B cell (primary cell): ENCODE measurements at regions not wholly inside any gene's neighbourhood (a gene's known extent, or its start where the extent isn't known, plus 50 kb on each side); places are given as distances from the start of the nearest gene placed in this dataset.

Source experiments
- ATAC-seq: fragments of 200-7000 bp; cut with Tn5 transposase; one replicate; pipeline ENCODE4 v1.10.0; 2021; ENCODE audit warnings: low read depth, mild to moderate bottlenecking, moderate number of reproducible peaks, moderate library complexity
- CTCF ChIA-PET: fragments of 350-600 bp; sonication (Branson Sonifier 250); formaldehyde crosslinking; loops from one replicate; lab custom pipeline; 2021; ENCODE audit warnings: antibody characterized with exemption, inconsistent platforms; lab: Charles Lee
- POLR2A ChIA-PET: fragments of 350-600 bp; sonication (Branson Sonifier 250); formaldehyde crosslinking; loops from one replicate; lab custom pipeline; 2021; ENCODE audit warnings: antibody characterized with exemption; lab: Charles Lee
- DNase-seq: peaks from one replicate; pipeline ENCODE4 v3.0.0; 2013
- H2AFZ ChIP-seq: 2 replicates; pipeline ENCODE4 v1.6.1; 2012; ENCODE audit warnings: mild to moderate bottlenecking, low read depth, low read length; ENCODE audit not compliant: insufficient read depth, poor library complexity, severe bottlenecking
- H3K27ac ChIP-seq, 2 donors: 1 replicate in 1 of 2; 2 replicates in 1 of 2; pipeline ENCODE4 v1.5.1; 2012 to 2013; ENCODE audit warnings: low read length in 2 of 2, mild to moderate bottlenecking in 2 of 2, moderate library complexity in 1 of 2
- H3K27me3 ChIP-seq, 4 experiments: fragments of 200-600 bp in 1 of 4; sonication (generic) in 1 of 4; replicated peaks in 1 of 4; 1 replicate in 2 of 4; 2 replicates in 2 of 4; pipeline versions ENCODE4 v1.6.1 to v1.7.0; 2013 to 2016; ENCODE audit warnings: low read length in 3 of 4, mild to moderate bottlenecking in 2 of 4, mixed read lengths in 1 of 4, moderate library complexity in 1 of 4; ENCODE audit not compliant: insufficient read depth in 4 of 4, control insufficient read depth in 3 of 4; ENCODE audit errors: control extremely low read depth in 1 of 4
- H3K36me3 ChIP-seq, 2 experiments: replicated peaks in 1 of 2; 1 replicate in 1 of 2; 2 replicates in 1 of 2; pipeline versions ENCODE4 v1.6.1 to v1.7.1; 2013; ENCODE audit warnings: low read length in 1 of 2; ENCODE audit not compliant: insufficient read depth in 2 of 2, control insufficient read depth in 1 of 2; ENCODE audit errors: control extremely low read depth in 1 of 2, extremely low read depth in 1 of 2
- H3K4me1 ChIP-seq, 2 donors: fragments of 200-600 bp in 1 of 2; sonication (generic) in 1 of 2; 1 replicate in 1 of 2; 2 replicates in 1 of 2; pipeline versions ENCODE4 v1.5.1 to v1.6.1; 2013 to 2017; ENCODE audit warnings: low read length in 2 of 2; ENCODE audit not compliant: control insufficient read depth in 2 of 2, insufficient read depth in 2 of 2
- H3K4me2 ChIP-seq: replicated peaks from 2 replicates; pipeline ENCODE3; 2012; ENCODE audit warnings: mild to moderate bottlenecking, low read depth, low read length; ENCODE audit not compliant: poor library complexity, severe bottlenecking
- H3K4me3 ChIP-seq, 5 experiments: fragments of 200-600 bp in 1 of 5; sonication (generic) in 1 of 5; 1 replicate in 3 of 5; 2 replicates in 2 of 5; pipeline versions ENCODE4 v1.5.1 to v1.7.0; 2011 to 2016; ENCODE audit warnings: low read length in 4 of 5, mild to moderate bottlenecking in 4 of 5, low read depth in 2 of 5, control low read depth in 1 of 5, moderate library complexity in 1 of 5; ENCODE audit not compliant: insufficient read depth in 1 of 5; ENCODE audit errors: control extremely low read depth in 1 of 5, extremely low read depth in 1 of 5
- H3K79me2 ChIP-seq: fragments of 200-600 bp; sonication (generic); one replicate; pipeline ENCODE4 v1.6.0; 2016; ENCODE audit warnings: low read length; ENCODE audit not compliant: control insufficient read depth, insufficient read depth
- H3K9ac ChIP-seq: fragments of 200-600 bp; sonication (generic); 2 replicates; pipeline ENCODE4 v1.6.1; 2017; ENCODE audit warnings: mild to moderate bottlenecking, low read length, moderate library complexity
- H3K9me3 ChIP-seq, 3 donors: one replicate each; pipeline versions ENCODE4 v1.6.1 to v1.7.1; 2013; ENCODE audit warnings: low read length in 2 of 3; ENCODE audit not compliant: control insufficient read depth in 2 of 3, insufficient read depth in 1 of 3; ENCODE audit errors: control extremely low read depth in 1 of 3
- H4K20me1 ChIP-seq: 2 replicates; pipeline ENCODE4 v1.6.0; 2012; ENCODE audit warnings: mild to moderate bottlenecking, low read length; ENCODE audit not compliant: insufficient read depth, control insufficient read depth, poor library complexity, severe bottlenecking
- H3K27ac Mint-ChIP-seq: one replicate; pipeline ENCODE4 v1.8.0; 2021; ENCODE audit warnings: mixed read lengths
- H3K27me3 Mint-ChIP-seq: one replicate; pipeline ENCODE4 v1.8.0; 2021; ENCODE audit warnings: mixed read lengths
- H3K4me1 Mint-ChIP-seq: one replicate; pipeline ENCODE4 v1.8.0; 2021; ENCODE audit warnings: mixed read lengths
- H3K4me3 Mint-ChIP-seq: one replicate; pipeline ENCODE4 v1.8.0; 2021; ENCODE audit warnings: mixed read lengths
- H3K9me3 Mint-ChIP-seq: one replicate; pipeline ENCODE4 v1.8.0; 2022; ENCODE audit warnings: mixed read lengths; ENCODE audit not compliant: insufficient read depth
- EZH2 ChIP-seq: IDR thresholded peaks from 2 replicates; pipeline ENCODE4 v1.6.1; 2012; ENCODE audit warnings: borderline replicate concordance, low read depth, mild to moderate bottlenecking, moderate library complexity, low read length; ENCODE audit not compliant: insufficient read depth, poor library complexity, severe bottlenecking
- WGBS: methylation state at CpG from one replicate; pipeline ENCODE4 v1.1.5; 2013; ENCODE audit warnings: missing lambda C conversion rate; ENCODE audit not compliant: insufficient coverage; 5-methylcytosine and 5-hydroxymethylcytosine counted together
- intact Hi-C: fragments of 100-400 bp; cut with micrococcal nuclease; formaldehyde crosslinking; loops from one replicate; pipeline ENCODE4 v1.10.0; 2022
- TF ChIP-seq, protein P1 (sequence below): fragments of 200-600 bp; IDR thresholded peaks from one replicate; pipeline ENCODE4 v1.8.0; 2022; ENCODE audit warnings: antibody characterized with exemption, mild to moderate bottlenecking

- H3K4me3 Mint-ChIP-seq = no peak overlapping the region
- intact Hi-C loops = no loop called here
Measured at GRCh38 chr9:80213613-80214012, 641.8 kb downstream of the TLE4 start.

GRCh38 chr9:80208696-80209095, 636.9 kb downstream of the TLE4 start:
- Histone ChIP-seq H3K79me2 (no peaks in the 10 kb centered on the region), H3K4me2 (no peak overlapping the region), H2AFZ (no peak overlapping the region), H3K27ac (no peak overlapping the region), H3K27me3 (peaks cover 0 to 2% (median 0%) of the 10 kb centered on the region in 4 experiments), H3K9ac (no peak overlapping the region), H3K4me1 (no peaks in the 10 kb centered on the region), H3K4me3 (no peak overlapping the region), H3K36me3 (no peaks in the 10 kb centered on the region), H4K20me1 (no peaks in the 10 kb centered on the region), H3K9me3 (peaks cover 0 to 29% (median 20%) of the 10 kb centered on the region in 3 donors)
- ATAC-seq (no peak), DNase-seq (no peak)
- H3K9me3 Mint-ChIP-seq = peaks cover 6% of the 10 kb centered on the region
- POLR2A ChIA-PET = no interaction called here
- intact Hi-C loops = no loop called here
- peaks cover 5% of the 10 kb centered on the region for H3K27me3 Mint-ChIP-seq
- no peak for TF ChIP-seq EZH2
- TF ChIP-seq, protein P1, sequence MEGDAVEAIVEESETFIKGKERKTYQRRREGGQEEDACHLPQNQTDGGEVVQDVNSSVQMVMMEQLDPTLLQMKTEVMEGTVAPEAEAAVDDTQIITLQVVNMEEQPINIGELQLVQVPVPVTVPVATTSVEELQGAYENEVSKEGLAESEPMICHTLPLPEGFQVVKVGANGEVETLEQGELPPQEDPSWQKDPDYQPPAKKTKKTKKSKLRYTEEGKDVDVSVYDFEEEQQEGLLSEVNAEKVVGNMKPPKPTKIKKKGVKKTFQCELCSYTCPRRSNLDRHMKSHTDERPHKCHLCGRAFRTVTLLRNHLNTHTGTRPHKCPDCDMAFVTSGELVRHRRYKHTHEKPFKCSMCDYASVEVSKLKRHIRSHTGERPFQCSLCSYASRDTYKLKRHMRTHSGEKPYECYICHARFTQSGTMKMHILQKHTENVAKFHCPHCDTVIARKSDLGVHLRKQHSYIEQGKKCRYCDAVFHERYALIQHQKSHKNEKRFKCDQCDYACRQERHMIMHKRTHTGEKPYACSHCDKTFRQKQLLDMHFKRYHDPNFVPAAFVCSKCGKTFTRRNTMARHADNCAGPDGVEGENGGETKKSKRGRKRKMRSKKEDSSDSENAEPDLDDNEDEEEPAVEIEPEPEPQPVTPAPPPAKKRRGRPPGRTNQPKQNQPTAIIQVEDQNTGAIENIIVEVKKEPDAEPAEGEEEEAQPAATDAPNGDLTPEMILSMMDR = no peak
- no peaks in the 10 kb centered on the region for H3K4me1 Mint-ChIP-seq
- no peak overlapping the region for H3K4me3 Mint-ChIP-seq
- CTCF ChIA-PET = no interaction called here
- no peak overlapping the region for H3K27ac Mint-ChIP-seq

More at GRCh38 chr9:80213613-80214012, 641.8 kb downstream of the TLE4 start:
- no peak for ATAC-seq
- Mint-ChIP-seq H3K27me3 (no peaks in the 10 kb centered on the region), H3K4me1 (no peaks in the 10 kb centered on the region), H3K9me3 (peaks cover 6% of the 10 kb centered on the region), H3K27ac (no peak overlapping the region)
- ChIA-PET CTCF (no interaction called here), POLR2A (no interaction called here)
- no peak overlapping the region for H2AFZ ChIP-seq
- H3K4me3 ChIP-seq = no peak overlapping the region
- WGBS = 98% methylated on average over 7 of the region's 8 CpGs
- H3K36me3 ChIP-seq = no peaks in the 10 kb centered on the region
- no peak overlapping the region for H3K4me2 ChIP-seq
- no peak overlapping the region for H3K27ac ChIP-seq
- no peaks in the 10 kb centered on the region for H3K79me2 ChIP-seq
- DNase-seq = no peak
- peaks cover 0 to 2% (median 0%) of the 10 kb centered on the region in 4 experiments for H3K27me3 ChIP-seq
- H3K9me3 ChIP-seq = peaks cover 0 to 31% (median 21%) of the 10 kb centered on the region in 3 donors
- no peaks in the 10 kb centered on the region for H4K20me1 ChIP-seq
- H3K9ac ChIP-seq = no peak overlapping the region
- no peaks in the 10 kb centered on the region for H3K4me1 ChIP-seq
- TF ChIP-seq, protein P1 = no peak
- TF ChIP-seq EZH2 = no peak
